ENCODE measurements at regions not wholly inside any gene's neighbourhood (a gene's known extent, or its start where the extent isn't known, plus 50 kb on each side); places are given as distances from the start of the nearest gene placed in this dataset.
"Not testable (repeated sequence)": the region's sequence is repeated elsewhere in the genome, so short reads cannot be mapped to it uniquely, and the experiment has no call there.

GRCh38 chr5:36436306-36436705, 134.6 kb upstream of the RANBP3L start:
- no peak for DNase-seq

- no peak for DNase-seq
Measured at GRCh38 chr5:36438765-36439561, 137.3 kb upstream of the RANBP3L start.

DNA sequence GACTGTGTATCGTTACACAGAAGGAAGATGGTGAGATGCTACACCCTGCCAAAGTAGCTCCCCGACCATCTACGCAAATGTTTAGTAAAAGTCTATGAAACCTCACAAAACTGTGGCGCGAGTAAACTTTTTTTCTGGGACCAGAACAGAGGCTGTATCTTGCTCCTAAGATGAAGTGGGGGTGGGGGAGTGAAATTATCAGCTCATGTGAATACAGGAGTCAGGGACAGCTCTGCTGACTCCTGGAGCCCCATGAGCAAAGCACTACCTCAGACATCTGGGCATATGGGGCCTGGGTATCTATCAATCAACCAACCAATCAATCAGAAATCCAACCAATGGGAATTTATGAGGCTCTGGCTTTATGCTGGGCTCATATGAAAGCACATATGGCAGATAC, 138.6 kb upstream of the RANBP3L start:
- no peak for DNase-seq

DNA sequence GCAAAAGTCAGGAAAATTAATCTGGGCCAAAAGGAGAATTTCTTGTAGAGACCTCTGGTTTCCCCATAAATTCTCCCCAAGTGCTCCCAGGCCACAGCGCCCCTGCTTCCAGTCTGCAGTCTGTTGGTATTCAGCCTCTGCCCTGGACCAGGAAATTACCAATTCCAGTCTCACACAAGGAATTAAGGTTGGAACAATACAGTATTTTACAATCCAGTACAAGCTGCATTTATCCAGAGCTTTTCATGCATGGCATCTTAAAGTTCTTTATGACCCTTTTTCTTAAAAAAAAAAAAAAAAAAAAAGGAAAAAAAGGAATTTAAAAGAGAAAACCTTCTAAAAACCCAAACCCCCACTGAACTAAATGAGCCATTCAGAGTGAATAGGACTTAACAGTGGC, 139.6 kb upstream of the RANBP3L start:
- DNase-seq: no peak

DNA sequence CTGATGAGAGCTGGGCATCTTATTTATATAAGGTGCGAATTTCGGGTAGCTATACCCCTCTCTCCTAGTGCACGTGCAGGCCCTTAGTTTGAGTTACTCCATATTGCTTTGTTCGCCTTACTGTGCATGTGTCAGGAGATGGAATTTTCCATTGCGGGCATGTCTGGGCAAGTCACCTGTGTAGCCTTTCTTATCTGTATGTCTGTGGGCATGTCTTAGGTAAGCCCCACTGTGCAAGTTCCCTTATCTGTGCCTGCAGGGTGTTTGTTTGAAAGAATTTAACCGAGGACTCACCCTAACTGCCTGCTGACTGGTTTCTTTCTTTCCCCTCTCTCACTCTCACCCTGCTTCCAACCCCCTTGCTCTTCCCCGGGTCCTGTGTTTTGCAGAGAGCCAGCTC, 140.7 kb upstream of the RANBP3L start:
- DNase-seq: no peak

- no peak for DNase-seq
Measured at GRCh38 chr5:36442796-36443195, 141.1 kb upstream of the RANBP3L start.

DNA sequence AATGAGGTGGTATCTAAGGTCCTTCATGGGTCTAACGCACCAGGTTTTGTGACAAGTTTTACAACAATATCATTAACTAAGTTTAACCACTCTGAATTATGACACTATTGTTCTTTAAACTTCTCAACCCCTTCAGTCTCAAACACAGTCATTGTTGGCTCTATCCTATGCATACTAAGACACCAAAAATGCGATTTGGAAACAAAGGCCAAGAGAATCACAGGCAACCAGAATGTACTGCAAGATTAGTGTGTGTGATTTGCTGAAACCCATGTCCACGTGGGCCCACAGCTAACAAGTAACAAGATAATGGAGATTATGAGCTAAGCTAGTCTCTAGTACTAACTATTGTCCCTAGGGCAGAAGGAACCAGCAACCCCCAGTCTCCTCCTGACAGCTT, 142.2 kb upstream of the RANBP3L start:
- no peak for DNase-seq

- no peak for DNase-seq
Measured at GRCh38 chr5:36444582-36445418, 143.1 kb upstream of the RANBP3L start.

GRCh38 chr5:36447776-36448175, 146.1 kb upstream of the RANBP3L start:
- DNase-seq: no peak

- DNase-seq: no peak
Measured at GRCh38 chr5:36450229-36451014, 148.7 kb upstream of the RANBP3L start.

DNA sequence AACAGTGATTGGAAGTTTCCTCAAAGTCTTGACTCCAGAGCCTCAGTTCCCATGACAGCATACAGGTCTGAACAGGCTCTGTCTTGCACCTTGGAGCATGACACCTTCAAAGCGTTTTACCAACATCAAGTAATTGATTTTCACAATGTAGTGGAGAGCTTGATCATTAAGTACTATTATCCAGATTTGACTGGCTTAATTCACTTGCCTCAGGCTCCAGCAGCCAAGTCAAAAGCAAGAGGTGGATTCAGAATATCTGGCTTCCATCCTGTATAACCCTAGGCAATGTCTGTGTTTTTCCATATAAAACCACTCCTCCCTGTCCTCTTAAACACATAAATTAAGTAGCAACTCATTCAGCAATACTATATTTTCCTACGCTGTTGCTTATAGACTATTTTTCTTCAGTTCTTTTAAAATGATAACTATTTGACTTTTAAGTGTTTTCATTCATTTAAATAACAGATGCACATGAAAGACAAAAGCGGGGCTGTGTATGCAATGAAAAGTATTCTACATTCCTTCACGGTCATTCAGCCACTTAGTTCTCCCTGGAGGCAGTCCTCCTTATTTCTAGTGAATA, 150.8 kb upstream of the RANBP3L start:
- DNase-seq: no peak

DNA sequence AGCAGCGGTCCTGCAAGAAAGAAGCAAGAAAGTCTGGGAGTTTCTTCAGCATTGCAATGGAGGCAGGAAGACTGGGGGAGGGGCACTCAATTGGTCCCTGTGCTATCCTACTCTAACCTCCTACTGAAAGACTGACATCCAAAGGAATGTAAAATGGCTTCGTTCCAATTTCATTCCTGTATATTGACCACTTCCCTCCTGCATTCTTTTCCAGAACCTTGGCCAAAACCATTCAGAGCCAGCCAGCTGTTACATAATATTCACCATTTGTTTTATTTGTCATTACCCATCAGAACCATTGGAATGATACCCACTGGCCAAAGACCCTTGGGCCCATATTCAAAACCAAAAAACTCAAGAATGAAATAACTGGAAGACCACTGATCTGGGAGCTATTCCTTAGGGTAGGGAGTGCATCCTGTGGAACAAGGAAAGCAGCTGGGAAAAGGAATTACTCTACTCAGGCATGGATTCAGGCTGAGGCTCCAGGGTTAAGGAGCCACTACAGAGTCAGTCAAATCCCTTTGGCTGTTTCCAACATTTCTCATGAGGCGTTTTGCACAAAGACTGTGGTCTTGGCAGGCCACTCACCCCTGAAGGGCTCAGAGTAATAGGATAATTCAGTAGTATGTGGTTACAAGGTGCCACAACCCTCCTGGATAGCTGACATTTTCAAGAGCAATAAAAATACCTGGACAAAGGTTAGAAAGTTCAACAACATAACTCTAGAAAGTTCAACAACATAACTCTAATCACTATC, 148.7 kb upstream of the SLC1A3 start:
- DNase-seq: no peak

GRCh38 chr5:36458746-36459145, 147.7 kb upstream of the SLC1A3 start:
- DNase-seq: no peak

- DNase-seq: no peak
Measured at GRCh38 chr5:36459176-36460135, 146.9 kb upstream of the SLC1A3 start.

DNA sequence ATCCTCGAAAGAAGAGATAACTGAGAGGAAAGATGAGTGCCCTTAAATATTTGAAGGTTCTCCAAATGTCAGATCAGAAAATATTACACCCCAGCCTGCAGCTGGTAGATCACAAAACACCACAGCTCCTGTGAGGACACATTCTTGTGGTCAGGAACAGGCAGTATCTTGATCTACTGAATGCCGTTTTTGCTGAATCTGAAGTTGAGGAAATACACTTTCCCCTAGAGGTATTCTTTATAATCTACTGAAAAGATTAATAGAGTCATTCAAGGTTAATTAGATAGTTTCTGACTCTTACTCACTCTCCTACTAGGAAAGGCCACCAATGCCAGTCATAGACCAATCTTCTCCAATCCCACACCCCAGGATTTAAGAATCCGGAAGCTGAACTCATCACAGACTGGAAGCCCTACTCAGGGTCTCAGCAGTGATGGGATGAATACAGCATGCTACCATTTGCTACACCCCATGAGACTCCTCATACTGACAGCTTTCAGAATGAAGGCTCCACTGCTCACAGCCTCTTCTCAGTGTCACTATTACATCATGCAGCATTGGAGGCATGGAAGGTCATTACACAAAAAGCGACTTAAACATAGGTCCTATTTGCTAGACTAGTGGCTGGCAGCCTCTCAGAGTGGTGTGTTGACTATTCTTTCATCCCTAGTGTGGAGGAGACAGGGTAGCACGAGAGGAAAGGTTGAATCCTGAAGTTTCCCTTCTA, 143.9 kb upstream of the SLC1A3 start:
- no peak for DNase-seq

DNA sequence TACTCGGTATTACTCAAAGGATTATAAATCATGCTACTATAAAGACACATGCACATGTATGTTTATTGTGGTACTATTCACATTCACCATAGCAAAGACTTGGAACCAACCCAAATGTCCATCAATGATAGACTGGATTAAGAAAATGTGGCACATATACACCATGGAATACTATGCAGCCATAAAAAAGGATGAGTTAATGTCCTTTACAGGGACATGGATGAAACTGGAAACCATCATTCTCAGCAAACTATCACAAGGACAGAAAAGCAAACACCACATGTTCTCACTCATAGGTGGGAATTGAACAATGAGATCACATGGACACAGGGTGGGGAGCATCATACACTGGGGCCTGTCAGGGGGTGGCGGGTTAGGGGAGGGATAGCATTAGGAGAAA, 130.5 kb upstream of the SLC1A3 start:
- not testable (repeated sequence) for DNase-seq

DNA sequence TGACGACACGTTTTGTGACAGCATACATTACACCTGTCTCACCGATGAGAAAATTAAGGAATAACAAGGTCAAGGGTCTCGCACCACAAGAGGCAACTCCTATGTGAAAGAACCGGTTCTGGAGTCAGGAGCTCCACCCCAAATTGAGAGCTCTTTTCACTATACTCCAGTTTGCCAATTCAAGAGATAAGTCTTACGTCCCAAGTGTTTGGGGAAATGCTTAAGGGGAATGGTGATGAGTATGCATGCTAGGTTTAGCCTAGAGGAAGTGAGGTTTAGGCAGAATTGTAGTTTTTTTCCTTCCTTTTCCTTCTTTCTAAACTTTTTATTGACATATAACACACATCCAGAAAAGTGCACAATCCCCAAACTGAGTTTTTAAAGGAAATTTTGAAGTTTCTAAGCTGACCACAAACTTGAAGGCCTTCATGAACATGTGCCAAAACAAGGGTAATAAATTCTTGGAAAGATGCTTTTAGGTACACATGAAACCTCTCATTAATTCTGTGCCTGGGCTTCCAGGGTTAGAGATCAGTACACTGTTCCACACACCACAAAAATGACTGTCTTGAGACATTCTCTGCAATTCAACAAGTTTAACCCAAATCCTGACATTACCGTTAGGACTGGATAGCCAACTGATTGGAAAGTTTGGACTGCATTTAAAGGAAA, 127.6 kb upstream of the SLC1A3 start:
- DNase-seq: no peak

DNA sequence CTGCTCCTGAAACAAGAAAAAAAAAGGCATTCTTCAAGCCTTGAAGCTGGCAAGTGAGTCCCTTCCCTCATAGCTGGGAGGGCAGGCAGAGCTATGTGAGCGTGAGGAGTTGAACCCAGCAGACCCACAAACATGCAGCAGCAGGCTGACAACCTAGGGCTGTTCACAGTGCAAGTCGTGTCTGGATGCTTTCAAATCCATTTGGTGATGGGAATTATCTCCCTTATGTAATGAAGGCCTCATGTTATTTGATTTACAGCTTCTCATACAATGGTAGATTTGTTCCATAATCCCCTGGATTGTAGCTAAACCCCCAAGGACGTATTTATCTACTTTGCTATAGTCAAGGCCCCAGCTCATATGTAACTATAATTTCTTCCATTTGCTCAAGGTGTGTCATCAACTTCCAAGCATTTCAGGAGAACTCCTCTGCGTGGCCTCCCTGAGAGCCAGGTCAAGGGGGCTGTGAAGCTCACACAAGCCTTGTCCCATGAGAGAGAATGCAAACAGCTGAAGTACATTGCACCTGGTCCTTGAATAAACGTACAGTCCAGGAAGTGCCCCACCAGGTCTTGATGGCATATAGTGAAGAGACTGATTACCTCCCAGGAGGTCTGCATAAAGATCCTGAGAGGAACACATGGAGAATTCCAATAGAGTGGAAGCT, 124.8 kb upstream of the SLC1A3 start:
- DNase-seq: no peak

DNA sequence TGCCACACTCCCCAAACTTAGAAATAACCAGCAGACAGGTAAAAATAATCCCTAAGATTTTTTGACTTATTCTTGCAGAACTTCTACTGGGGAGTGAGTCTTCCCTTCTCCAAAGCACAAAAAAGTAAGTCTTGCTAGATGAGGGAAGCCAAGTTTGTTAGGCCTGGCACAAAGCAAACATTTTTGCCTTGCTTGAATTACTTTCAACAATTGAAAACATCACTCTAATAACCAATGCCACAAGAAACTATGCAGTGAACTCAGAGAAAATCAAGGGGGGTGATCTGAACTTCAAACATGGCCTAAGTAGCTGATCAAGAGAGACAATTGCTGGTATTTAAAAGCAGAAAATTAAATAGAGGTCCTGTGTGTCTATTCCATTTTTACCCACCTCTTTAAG, 123.6 kb upstream of the SLC1A3 start:
- DNase-seq: no peak
